ENCODE measurements at regions not wholly inside any gene's neighbourhood (a gene's known extent, or its start where the extent isn't known, plus 50 kb on each side); places are given as distances from the start of the nearest gene placed in this dataset.
A peak's percentile ranks its signal among the peaks of the same experiment; 100 is the strongest.

- Mint-ChIP-seq H3K9me3 (ENCODE audit: insufficient read depth) (no peaks in the 10 kb centered on the region), H3K27me3 (ENCODE audit: low read depth) (peaks cover 34% of the 10 kb centered on the region), H3K4me3 (no peak overlapping the region), H3K4me1 (ENCODE audit: low read depth) (peaks cover 11% of the 10 kb centered on the region), H3K36me3 (ENCODE audit: low read depth) (no peaks in the 10 kb centered on the region), H3K27ac (no peak overlapping the region)
- DNase-seq (no peak), ATAC-seq (no peak)
- ChIA-PET POLR2A (interaction anchor here (1.1 kb wide), 1 partner anchor 19 kb away, joined by 3 read pairs; no protein-coding TSS in a partner anchor), CTCF (interaction anchor here (0.7 to 3.7 kb wide), 2 partner anchors 8 to 146 kb away, joined by 3 to 15 read pairs; no protein-coding TSS in a partner anchor)
These were observed 115.9 kb downstream of the LY86 start for GRCh38 chr6:6704103-6705060.

DNA sequence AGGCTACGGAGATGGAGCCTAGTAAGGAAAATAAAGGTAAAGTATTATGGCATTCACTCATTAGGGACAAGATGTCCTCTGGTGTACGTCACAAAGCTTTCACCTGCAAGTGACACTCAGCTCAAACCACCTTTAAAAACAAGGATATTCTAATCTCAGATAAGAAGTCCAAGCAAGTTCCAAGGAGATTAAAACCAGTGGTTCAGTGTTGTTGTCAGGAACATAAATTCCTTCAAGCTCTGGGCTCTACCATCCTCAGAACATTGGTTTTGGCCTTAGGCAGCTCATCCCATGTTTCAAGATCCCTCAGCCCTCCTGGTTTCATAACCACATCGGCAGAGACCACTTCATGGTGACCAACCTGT lies 116.5 kb downstream of the LY86 start:
- ChIA-PET CTCF (interaction anchor here (0.7 to 3.7 kb wide), 2 partner anchors 8 to 147 kb away, joined by 3 to 15 read pairs; no protein-coding TSS in a partner anchor), POLR2A (no interaction called here)
- no peak overlapping the region for H3K27ac Mint-ChIP-seq
- no peaks in the 10 kb centered on the region for H3K36me3 Mint-ChIP-seq (ENCODE audit: low read depth)
- H3K4me1 Mint-ChIP-seq (ENCODE audit: low read depth): peaks cover 11% of the 10 kb centered on the region
- no peaks in the 10 kb centered on the region for H3K9me3 Mint-ChIP-seq (ENCODE audit: insufficient read depth)
- H3K4me3 Mint-ChIP-seq: no peak overlapping the region
- peaks cover 34% of the 10 kb centered on the region for H3K27me3 Mint-ChIP-seq (ENCODE audit: low read depth)
- DNase-seq (no peak), ATAC-seq (no peak)

DNA sequence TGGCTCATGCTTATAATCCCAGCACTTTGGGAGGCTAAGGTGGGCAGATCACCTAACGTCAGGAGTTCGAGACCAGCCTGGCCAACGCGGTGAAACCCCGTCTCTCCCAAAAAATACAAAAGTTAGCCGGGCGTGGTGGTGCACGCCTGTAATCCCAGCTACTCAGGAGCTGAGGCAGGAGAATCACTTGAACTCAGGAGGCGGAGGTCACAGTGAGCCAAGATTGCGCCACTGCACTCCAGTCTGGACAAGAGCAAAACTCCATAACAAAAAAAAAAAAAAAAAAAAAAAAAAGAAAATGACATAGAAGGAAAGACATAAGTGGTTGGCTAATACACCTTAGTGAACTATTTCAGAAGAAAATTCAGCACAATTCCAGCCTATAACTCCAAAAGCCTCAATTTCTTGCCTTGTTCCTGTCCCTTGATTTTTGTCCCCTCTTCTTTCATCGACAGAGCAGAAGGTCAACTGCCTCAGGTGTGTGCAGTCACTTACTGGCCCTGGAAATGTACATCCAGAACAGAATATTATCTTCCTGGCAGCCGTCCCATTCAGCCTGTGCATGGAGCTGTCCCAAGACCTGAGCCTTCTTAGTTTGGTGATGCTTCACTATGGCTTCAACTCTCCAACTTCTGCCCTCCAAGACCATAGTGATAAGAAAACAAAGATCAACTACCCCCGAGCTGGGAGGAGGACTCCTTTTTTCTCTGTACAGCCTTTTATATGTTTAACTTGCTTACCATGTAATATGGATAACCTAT lies 117.6 kb downstream of the LY86 start:
- Mint-ChIP-seq H3K27me3 (ENCODE audit: low read depth) (peaks cover 35% of the 10 kb centered on the region), H3K9me3 (ENCODE audit: insufficient read depth) (no peaks in the 10 kb centered on the region), H3K27ac (no peak overlapping the region), H3K4me1 (ENCODE audit: low read depth) (peaks cover 18% of the 10 kb centered on the region), H3K4me3 (no peak overlapping the region), H3K36me3 (ENCODE audit: low read depth) (peaks cover 3% of the 10 kb centered on the region)
- POLR2A ChIA-PET: interaction anchor here (1.4 kb wide), 1 partner anchor 9 kb away, joined by 3 read pairs; no protein-coding TSS in a partner anchor
- DNase-seq (no peak), ATAC-seq (no peak)
- CTCF ChIA-PET: interaction anchor here (3.7 kb wide), 1 partner anchor 9 kb away, joined by 15 read pairs; no protein-coding TSS in a partner anchor

DNA sequence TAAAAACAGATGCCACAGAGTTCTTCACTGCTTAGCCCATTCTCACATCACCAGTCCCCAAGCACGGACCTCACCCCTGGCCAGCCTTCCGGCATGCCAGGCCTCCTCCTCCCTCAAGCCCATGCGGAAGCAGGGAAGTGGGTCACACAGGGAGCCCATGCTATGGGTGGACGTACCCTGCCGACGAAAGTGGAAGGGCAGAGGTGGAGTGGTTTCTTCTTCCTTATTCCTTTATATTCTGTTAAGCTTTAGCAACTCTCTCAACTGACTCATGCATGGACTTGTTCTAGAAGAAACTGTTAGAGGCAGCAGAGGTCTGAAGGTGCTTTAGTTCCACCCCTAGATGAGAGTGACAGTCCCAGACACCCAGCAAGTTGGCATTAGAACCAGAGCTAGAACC lies 118.6 kb downstream of the LY86 start:
- peaks cover 3% of the 10 kb centered on the region for H3K36me3 Mint-ChIP-seq (ENCODE audit: low read depth)
- H3K4me1 Mint-ChIP-seq (ENCODE audit: low read depth): peaks cover 23% of the 10 kb centered on the region
- no peak for DNase-seq
- H3K9me3 Mint-ChIP-seq (ENCODE audit: insufficient read depth): no peaks in the 10 kb centered on the region
- H3K4me3 Mint-ChIP-seq: no peak overlapping the region
- CTCF ChIA-PET: interaction anchor here (1.2 to 3.7 kb wide), 2 partner anchors 9 to 10 kb away, joined by 4 to 15 read pairs; no protein-coding TSS in a partner anchor
- POLR2A ChIA-PET: interaction anchor here (1.4 kb wide), 1 partner anchor 10 kb away, joined by 3 read pairs; no protein-coding TSS in a partner anchor
- ATAC-seq: no peak
- no peak overlapping the region for H3K27ac Mint-ChIP-seq
- H3K27me3 Mint-ChIP-seq (ENCODE audit: low read depth): peaks cover 31% of the 10 kb centered on the region

DNA sequence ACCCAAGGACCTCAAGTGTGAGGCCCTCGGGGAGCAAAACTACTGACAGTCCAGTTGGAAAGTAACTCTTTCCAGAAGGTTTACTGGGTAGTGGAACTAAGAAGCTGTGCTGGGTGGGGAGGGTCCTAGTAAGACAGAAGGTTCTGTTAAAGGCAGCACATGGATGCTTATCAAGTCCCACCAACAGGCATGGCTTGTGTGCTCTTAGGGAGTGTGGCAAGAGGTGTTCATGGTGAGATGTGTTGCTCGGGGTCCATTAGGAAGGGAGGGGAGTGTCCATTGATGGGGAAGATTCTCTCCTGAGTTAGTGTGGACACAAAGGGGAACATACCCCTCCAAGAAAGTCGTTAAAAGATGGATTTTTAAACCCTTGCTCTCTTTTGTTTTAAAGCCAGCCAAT lies 120.6 kb downstream of the LY86 start:
- Mint-ChIP-seq H3K27me3 (ENCODE audit: low read depth) (peaks cover 31% of the 10 kb centered on the region), H3K4me3 (no peak overlapping the region), H3K9me3 (ENCODE audit: insufficient read depth) (no peaks in the 10 kb centered on the region), H3K27ac (no peak overlapping the region), H3K36me3 (ENCODE audit: low read depth) (peaks cover 3% of the 10 kb centered on the region), H3K4me1 (ENCODE audit: low read depth) (peaks cover 35% of the 10 kb centered on the region)
- CTCF ChIA-PET: interaction anchor here (1.1 kb wide), 1 partner anchor 32 kb away, joined by 3 read pairs; no protein-coding TSS in a partner anchor
- DNase-seq (no peak), ATAC-seq (no peak)
- POLR2A ChIA-PET: interaction anchor here (0.6 kb wide), 1 partner anchor 507 kb away, joined by 3 read pairs; no protein-coding TSS in a partner anchor

DNA sequence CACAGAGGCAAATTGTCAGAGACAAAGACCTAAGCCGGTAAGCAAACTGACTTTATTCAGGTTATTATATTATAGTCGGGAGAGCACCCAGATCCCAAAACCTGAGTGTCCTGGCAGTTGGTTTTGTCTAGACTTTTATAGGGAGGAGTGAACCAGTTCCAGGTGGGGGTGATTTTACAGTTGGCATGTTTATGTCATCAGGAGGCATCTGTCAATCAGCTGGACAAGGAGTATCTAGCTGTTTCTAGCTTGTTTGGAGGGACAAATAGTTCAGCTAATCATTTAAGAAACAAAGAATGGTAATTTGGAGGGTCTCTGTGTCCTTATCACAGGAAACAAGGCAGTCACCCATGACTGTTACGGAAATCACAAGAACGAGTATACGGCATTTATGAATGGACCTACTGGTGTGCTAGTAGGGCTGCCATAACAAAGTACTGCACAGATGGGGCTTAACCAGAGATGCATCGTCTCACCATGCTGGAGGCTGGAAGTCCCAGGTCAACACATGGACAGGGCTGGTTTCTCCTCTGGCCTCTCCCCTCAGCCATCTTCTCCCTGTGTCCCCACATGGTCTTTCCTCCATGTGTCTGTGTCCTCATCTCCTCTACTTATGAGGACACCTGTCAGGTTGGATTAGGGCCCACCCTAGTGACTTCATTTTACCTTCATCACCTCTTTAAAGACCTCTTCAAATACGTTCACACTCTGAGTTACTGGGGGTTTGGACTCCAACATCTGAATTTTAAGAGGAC lies 122.7 kb downstream of the LY86 start:
- ATAC-seq: no peak
- H3K36me3 Mint-ChIP-seq (ENCODE audit: low read depth): peaks cover 3% of the 10 kb centered on the region
- no peaks in the 10 kb centered on the region for H3K9me3 Mint-ChIP-seq (ENCODE audit: insufficient read depth)
- peaks cover 37% of the 10 kb centered on the region for H3K4me1 Mint-ChIP-seq (ENCODE audit: low read depth)
- peak overlapping the region; percentile 37 for H3K4me3 Mint-ChIP-seq
- ChIA-PET CTCF (interaction anchor here (1.0 to 2.1 kb wide), 3 partner anchors 14 to 34 kb away, joined by 4 to 9 read pairs (median 5); no protein-coding TSS in a partner anchor), POLR2A (no interaction called here)
- H3K27ac Mint-ChIP-seq: peak overlapping the region; percentile 88
- peaks cover 27% of the 10 kb centered on the region for H3K27me3 Mint-ChIP-seq (ENCODE audit: low read depth)
- no peak for DNase-seq

DNA sequence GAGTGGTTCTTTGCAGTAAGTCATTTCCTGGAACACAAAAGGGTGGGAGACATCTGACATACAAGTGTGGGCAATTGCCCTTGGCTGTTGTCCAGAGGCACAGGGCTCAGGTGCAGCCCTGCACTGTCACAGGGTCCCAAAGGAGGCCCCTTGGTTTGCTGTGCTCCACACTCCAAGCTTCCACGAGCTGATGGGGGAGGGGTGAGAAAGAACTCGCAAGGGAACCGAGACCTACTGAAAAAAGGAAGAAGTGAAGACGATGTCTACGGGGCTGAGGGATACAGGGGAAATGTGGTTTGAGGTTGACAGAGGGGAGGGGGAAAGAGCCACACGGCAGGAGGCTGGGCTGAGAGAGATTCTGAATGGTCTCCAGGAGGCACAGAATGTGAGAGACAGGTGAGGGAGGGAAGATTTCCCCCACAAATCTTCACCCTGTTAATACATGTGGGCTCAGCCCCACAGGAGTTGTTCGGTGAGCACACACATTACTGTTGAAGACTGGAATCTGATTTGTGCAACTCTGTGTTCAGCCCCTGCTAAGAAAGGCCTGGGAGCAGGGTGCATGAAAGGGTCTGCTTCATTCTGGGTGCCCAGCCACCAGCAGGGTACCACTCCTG lies 123.4 kb downstream of the LY86 start:
- H3K4me1 Mint-ChIP-seq (ENCODE audit: low read depth): peaks cover 39% of the 10 kb centered on the region
- POLR2A ChIA-PET: no interaction called here
- H3K36me3 Mint-ChIP-seq (ENCODE audit: low read depth): peaks cover 3% of the 10 kb centered on the region
- peak; percentile 61 for ATAC-seq
- peak overlapping the region; percentile 88 for H3K27ac Mint-ChIP-seq
- H3K9me3 Mint-ChIP-seq (ENCODE audit: insufficient read depth): no peaks in the 10 kb centered on the region
- CTCF ChIA-PET: interaction anchor here (1.4 to 2.1 kb wide), 3 partner anchors 10 to 15 kb away, joined by 3 to 9 read pairs (median 6); no protein-coding TSS in a partner anchor
- peak overlapping the region; percentile 37 for H3K4me3 Mint-ChIP-seq
- DNase-seq: peak; percentile 54
- peaks cover 24% of the 10 kb centered on the region for H3K27me3 Mint-ChIP-seq (ENCODE audit: low read depth)

DNA sequence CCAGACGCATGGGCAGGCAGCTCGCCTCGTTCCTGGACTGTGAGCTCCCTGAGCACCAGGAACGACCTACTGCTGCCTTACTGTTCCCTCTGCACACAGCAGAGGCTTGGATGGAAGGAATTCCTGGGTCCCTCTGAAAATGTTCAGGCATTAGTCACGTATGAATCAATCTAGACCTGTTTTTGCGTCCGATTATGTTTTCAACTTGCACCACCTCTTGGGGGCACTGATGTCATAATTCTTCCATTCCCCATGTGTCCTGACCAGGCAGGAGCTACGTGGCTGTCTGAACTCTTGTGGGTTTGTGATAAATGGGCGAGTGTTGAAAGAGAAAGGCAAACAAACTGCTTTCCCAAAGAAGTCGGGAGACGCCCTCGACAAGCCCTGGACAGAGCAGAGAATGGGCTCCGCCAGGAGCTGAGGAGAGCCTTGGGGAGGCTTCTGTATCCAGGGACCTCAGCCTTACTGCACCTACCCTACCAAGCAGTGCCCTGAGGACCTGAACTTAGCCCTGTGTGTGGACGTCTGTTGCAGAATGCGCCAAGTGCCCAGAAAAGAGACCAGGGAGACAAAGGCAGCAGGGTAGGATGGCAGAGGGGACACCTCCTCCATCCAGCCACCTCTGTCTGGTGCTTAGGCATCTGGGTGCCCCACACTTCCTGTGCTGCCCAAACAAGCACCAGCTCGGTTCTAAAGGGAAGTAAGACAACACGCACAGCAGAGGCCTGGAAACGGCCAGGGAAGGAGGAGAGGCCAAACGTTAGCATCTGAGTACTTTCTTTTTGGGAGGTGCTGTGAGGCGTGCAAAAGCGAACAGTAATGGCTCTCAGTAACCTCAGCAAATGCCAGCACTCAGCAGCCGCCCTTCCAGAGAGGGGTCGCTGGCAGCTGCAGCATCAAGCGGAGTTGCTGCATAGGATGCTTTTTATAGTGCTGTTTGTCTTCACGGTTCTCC lies 124.2 kb downstream of the LY86 start:
- peaks cover 19% of the 10 kb centered on the region for H3K27me3 Mint-ChIP-seq (ENCODE audit: low read depth)
- peak; percentile 36 for DNase-seq
- peak overlapping the region; percentile 88 for H3K27ac Mint-ChIP-seq
- CTCF ChIA-PET: interaction anchor here (0.8 to 2.1 kb wide), 4 partner anchors 9 to 139 kb away, joined by 3 to 9 read pairs (median 4); no protein-coding TSS in a partner anchor
- peak overlapping the region; percentile 37 for H3K4me3 Mint-ChIP-seq
- H3K9me3 Mint-ChIP-seq (ENCODE audit: insufficient read depth): no peaks in the 10 kb centered on the region
- H3K4me1 Mint-ChIP-seq (ENCODE audit: low read depth): peaks cover 42% of the 10 kb centered on the region
- H3K36me3 Mint-ChIP-seq (ENCODE audit: low read depth): peaks cover 3% of the 10 kb centered on the region
- POLR2A ChIA-PET: no interaction called here
- peak; percentile 56 for ATAC-seq

DNA sequence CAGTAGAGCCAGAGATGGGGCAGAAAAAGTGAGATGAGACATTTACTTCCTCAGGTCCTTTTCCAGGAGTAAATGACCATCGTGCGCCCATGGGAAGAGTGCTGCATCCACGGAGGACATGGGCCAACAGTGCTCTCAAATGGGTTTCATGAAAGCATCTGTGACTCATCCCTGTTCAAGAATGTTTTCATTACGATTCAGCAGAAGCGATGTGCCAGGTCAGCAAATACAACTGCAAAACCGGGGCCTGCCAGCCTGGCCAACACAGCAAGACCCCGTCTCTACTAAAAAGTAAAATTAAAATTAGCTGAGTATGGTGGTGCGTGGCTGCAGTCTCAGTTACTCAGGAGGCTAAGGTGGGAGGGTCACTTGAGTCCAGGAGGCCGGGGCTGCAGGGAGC lies 125.1 kb downstream of the LY86 start:
- no peak overlapping the region for H3K4me3 Mint-ChIP-seq
- peaks cover 3% of the 10 kb centered on the region for H3K36me3 Mint-ChIP-seq (ENCODE audit: low read depth)
- H3K27me3 Mint-ChIP-seq (ENCODE audit: low read depth): peaks cover 13% of the 10 kb centered on the region
- no peak overlapping the region for H3K27ac Mint-ChIP-seq
- no peaks in the 10 kb centered on the region for H3K9me3 Mint-ChIP-seq (ENCODE audit: insufficient read depth)
- DNase-seq: no peak
- POLR2A ChIA-PET: no interaction called here
- CTCF ChIA-PET: interaction anchor here (0.8 to 1.7 kb wide), 2 partner anchors 8 to 138 kb away, joined by 3 to 6 read pairs; no protein-coding TSS in a partner anchor
- peaks cover 49% of the 10 kb centered on the region for H3K4me1 Mint-ChIP-seq (ENCODE audit: low read depth)
- ATAC-seq: no peak

Measured in activated CD8-positive, alpha-beta T cell treated with anti-CD3 and anti-CD28 coated beads, Interleukin-2, amount 10 ng/mL, durations not matched to agents 7 days and 5 days (primary cell).